ENCODE measurements at regions not wholly inside any gene's neighbourhood (a gene's known extent, or its start where the extent isn't known, plus 50 kb on each side); places are given as distances from the start of the nearest gene placed in this dataset.
A peak's percentile ranks its signal among the peaks of the same experiment; 100 is the strongest.
"Not testable (repeated sequence)": the region's sequence is repeated elsewhere in the genome, so short reads cannot be mapped to it uniquely, and the experiment has no call there.

GRCh38 chr7:29619111-29619510 is 55.5 kb downstream of the PRR15 start:
- no peak for DNase-seq

GRCh38 chr7:29619848-29620555 is 56.4 kb downstream of the PRR15 start:
- DNase-seq = no peak

GRCh38 chr7:29620556-29620930 is 56.9 kb downstream of the PRR15 start:
- no peak for DNase-seq

GRCh38 chr7:29622335-29623265 is 59.0 kb downstream of the PRR15 start:
- DNase-seq = peak; percentile 98

GRCh38 chr7:29623973-29624372 is 60.3 kb downstream of the PRR15 start:
- DNase-seq = no peak

GRCh38 chr7:29626730-29627129 is 63.1 kb downstream of the PRR15 start:
- no peak for DNase-seq

- no peak for DNase-seq
Observed at GRCh38 chr7:29627631-29628030, 64.0 kb downstream of the PRR15 start.

GRCh38 chr7:29629507-29629906 is 65.9 kb downstream of the PRR15 start:
- DNase-seq = no peak

- peak; percentile 46 for DNase-seq
Observed at GRCh38 chr7:29635067-29636008, 71.7 kb downstream of the PRR15 start.

GRCh38 chr7:29636009-29636351 is 72.3 kb downstream of the PRR15 start:
- no peak for DNase-seq

- DNase-seq = no peak
Observed at GRCh38 chr7:29637374-29637773, 73.7 kb downstream of the PRR15 start.

GRCh38 chr7:29638841-29639240 is 75.2 kb downstream of the PRR15 start:
- DNase-seq = not testable (repeated sequence)

- DNase-seq = no peak
Observed at GRCh38 chr7:29639386-29639785, 75.8 kb downstream of the PRR15 start.

- DNase-seq = no peak
Observed at GRCh38 chr7:29639886-29640595, 76.4 kb downstream of the PRR15 start.

- no peak for DNase-seq
Observed at GRCh38 chr7:29641651-29642050, 78.0 kb downstream of the PRR15 start.

GRCh38 chr7:29642494-29643155 is 79.0 kb downstream of the PRR15 start:
- peak; percentile 5 for DNase-seq

GRCh38 chr7:29646116-29646515 is 82.5 kb downstream of the PRR15 start:
- DNase-seq = not testable (repeated sequence)

GRCh38 chr7:29647020-29647654 is 83.5 kb downstream of the PRR15 start:
- DNase-seq = peak; percentile 12

GRCh38 chr7:29647691-29648210 is 84.1 kb downstream of the PRR15 start:
- DNase-seq = not testable (repeated sequence)

- no peak for DNase-seq
Observed at GRCh38 chr7:29649028-29649716, 85.5 kb downstream of the PRR15 start.

All from fibroblast of skin of scalp (primary cell).